ENCODE measurements at regions not wholly inside any gene's neighbourhood (a gene's known extent, or its start where the extent isn't known, plus 50 kb on each side); places are given as distances from the start of the nearest gene placed in this dataset.
"Not testable (repeated sequence)": the region's sequence is repeated elsewhere in the genome, so short reads cannot be mapped to it uniquely, and the experiment has no call there.

- TF ChIP-seq POLR2A (IDR thresholded peaks at IDR 0.05) = no peak
- no peak for TF ChIP-seq POLR2AphosphoS5 (IDR thresholded peaks at IDR 0.05)
- no peak for TF ChIP-seq EP300 (IDR thresholded peaks at IDR 0.05)
- TF ChIP-seq, protein P1, sequence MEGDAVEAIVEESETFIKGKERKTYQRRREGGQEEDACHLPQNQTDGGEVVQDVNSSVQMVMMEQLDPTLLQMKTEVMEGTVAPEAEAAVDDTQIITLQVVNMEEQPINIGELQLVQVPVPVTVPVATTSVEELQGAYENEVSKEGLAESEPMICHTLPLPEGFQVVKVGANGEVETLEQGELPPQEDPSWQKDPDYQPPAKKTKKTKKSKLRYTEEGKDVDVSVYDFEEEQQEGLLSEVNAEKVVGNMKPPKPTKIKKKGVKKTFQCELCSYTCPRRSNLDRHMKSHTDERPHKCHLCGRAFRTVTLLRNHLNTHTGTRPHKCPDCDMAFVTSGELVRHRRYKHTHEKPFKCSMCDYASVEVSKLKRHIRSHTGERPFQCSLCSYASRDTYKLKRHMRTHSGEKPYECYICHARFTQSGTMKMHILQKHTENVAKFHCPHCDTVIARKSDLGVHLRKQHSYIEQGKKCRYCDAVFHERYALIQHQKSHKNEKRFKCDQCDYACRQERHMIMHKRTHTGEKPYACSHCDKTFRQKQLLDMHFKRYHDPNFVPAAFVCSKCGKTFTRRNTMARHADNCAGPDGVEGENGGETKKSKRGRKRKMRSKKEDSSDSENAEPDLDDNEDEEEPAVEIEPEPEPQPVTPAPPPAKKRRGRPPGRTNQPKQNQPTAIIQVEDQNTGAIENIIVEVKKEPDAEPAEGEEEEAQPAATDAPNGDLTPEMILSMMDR (IDR thresholded peaks at IDR 0.05) = no peak
- DNase-seq (no peak), ATAC-seq (ENCODE audit: low FRiP score in 2 of 2) (no peak)
- Histone ChIP-seq H3K27ac (no peak overlapping the region), H3K4me1 (no peaks in the 10 kb centered on the region), H3K9me3 (no peaks in the 10 kb centered on the region), H3K27me3 (no peaks in the 10 kb centered on the region), H3K4me3 (no peak overlapping the region), H3K36me3 (no peaks in the 10 kb centered on the region)
- WGBS, 2 donors = 71 to 89% methylated on average over 2 of the region's 2 CpGs
Observed at GRCh38 chr2:142291969-142292368, 161.2 kb upstream of the LRP1B start.

DNA sequence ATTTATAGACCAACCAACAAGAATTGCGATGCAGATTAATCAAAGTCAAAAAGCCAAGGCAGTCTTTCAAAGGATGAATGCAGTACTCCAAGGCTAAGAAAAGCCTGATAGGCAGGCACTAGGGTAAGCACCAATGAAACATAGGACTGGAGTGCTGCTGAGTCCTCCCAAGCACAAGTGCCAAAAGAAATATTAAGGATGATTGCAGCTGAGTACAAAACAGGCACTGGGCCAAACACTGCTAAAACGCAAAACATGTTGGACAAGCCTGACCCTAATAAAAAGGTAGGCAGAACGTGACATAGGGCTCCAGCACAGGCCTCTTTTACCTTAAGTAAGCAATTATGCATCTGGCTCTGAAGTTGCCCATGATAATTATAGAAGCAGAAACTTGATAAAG, 160.1 kb upstream of the LRP1B start:
- Histone ChIP-seq H3K36me3 (no peaks in the 10 kb centered on the region), H3K27me3 (no peaks in the 10 kb centered on the region), H3K9me3 (no peaks in the 10 kb centered on the region), H3K4me3 (no peak overlapping the region), H3K27ac (no peak overlapping the region), H3K4me1 (no peaks in the 10 kb centered on the region)
- DNase-seq = no peak
- TF ChIP-seq, protein P1 (IDR thresholded peaks at IDR 0.05) = no peak
- no peak for TF ChIP-seq POLR2AphosphoS5 (IDR thresholded peaks at IDR 0.05)
- TF ChIP-seq POLR2A (IDR thresholded peaks at IDR 0.05) = no peak
- no peak for TF ChIP-seq EP300 (IDR thresholded peaks at IDR 0.05)
- ATAC-seq (ENCODE audit: low FRiP score in 2 of 2) = no peak
- 60% methylated on average over 3 of the region's 3 CpGs for WGBS, 2 donors

DNA sequence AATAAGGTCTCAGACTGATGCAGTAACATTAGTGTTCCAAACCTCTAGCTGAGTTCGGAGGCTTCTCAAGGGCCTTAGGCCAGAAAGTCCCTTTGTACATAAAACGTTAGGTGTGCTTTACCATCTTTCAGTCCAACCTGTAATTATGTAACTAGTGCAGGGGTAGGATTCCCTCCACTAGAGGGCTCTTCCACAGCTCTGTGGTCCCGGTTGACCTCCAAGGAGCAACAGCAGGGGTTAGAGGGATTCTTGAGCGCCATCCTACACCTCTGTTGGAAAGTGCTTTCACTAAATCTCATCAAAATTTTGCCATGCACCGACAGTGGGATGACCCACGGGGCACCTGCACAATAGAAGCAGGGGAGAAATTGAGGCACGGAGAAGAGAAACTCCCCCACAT, 155.8 kb upstream of the LRP1B start:
- ATAC-seq (ENCODE audit: low FRiP score in 2 of 2) (no peak), DNase-seq (no peak)
- Histone ChIP-seq H3K27me3 (no peaks in the 10 kb centered on the region), H3K4me3 (no peak overlapping the region), H3K4me1 (no peaks in the 10 kb centered on the region), H3K9me3 (no peaks in the 10 kb centered on the region), H3K36me3 (no peaks in the 10 kb centered on the region), H3K27ac (no peak overlapping the region)
- no peak for TF ChIP-seq POLR2AphosphoS5 (IDR thresholded peaks at IDR 0.05)
- TF ChIP-seq, protein P1 (IDR thresholded peaks at IDR 0.05) = peak in 1 of 6 experiments; percentile 10
- WGBS, 2 donors = 48 to 64% methylated on average over 7 of the region's 7 CpGs

GRCh38 chr2:142285480-142285879, 154.7 kb upstream of the LRP1B start:
- 80 to 83% methylated on average over 4 of the region's 4 CpGs for WGBS, 2 donors
- Histone ChIP-seq H3K27me3 (no peaks in the 10 kb centered on the region), H3K4me3 (no peak overlapping the region), H3K4me1 (no peaks in the 10 kb centered on the region), H3K36me3 (no peaks in the 10 kb centered on the region), H3K27ac (no peak overlapping the region), H3K9me3 (no peaks in the 10 kb centered on the region)
- DNase-seq (peak in 1 of 2 donors; percentile 8), ATAC-seq (ENCODE audit: low FRiP score in 2 of 2) (no peak)
- TF ChIP-seq POLR2A (IDR thresholded peaks at IDR 0.05) = no peak
- no peak for TF ChIP-seq EP300 (IDR thresholded peaks at IDR 0.05)

DNA sequence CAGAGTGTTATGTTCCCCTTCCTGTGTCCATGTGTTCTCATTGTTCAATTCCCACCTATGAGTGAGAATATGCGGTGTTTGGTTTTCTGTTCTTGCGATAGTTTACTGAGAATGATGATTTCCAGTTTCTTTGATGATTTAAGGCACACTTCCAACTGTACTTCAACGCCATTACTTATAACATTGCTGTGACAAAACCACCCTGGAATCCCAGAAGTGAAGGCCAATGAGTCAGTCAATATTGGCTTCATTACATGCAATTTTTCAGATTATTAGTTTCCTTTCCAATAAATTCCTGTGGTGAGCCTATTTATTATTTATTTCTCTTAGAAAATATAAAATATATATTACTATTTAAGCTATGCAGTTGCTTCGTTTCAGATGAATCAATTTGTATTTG, 153.5 kb upstream of the LRP1B start:
- H3K9me3 ChIP-seq; H3K36me3 ChIP-seq; H3K27ac ChIP-seq; ATAC-seq (ENCODE audit: low FRiP score in 2 of 2); DNase-seq; H3K4me1 ChIP-seq; H3K27me3 ChIP-seq; H3K4me3 ChIP-seq: not testable (repeated sequence)
- 81 to 82% methylated on average over 4 of the region's 4 CpGs for WGBS, 2 donors

- no peaks in the 10 kb centered on the region for H3K9me3 ChIP-seq
- no peak for DNase-seq
- no peaks in the 10 kb centered on the region for H3K36me3 ChIP-seq
- no peaks in the 10 kb centered on the region for H3K27me3 ChIP-seq
- no peak for ATAC-seq (ENCODE audit: low FRiP score in 2 of 2)
- H3K27ac ChIP-seq = no peak overlapping the region
- TF ChIP-seq, protein P1 (IDR thresholded peaks at IDR 0.05) = no peak
- TF ChIP-seq POLR2A (IDR thresholded peaks at IDR 0.05) = no peak
- TF ChIP-seq POLR2AphosphoS5 (IDR thresholded peaks at IDR 0.05) = no peak
- no peak for TF ChIP-seq EP300 (IDR thresholded peaks at IDR 0.05)
- no peak overlapping the region for H3K4me3 ChIP-seq
- no peaks in the 10 kb centered on the region for H3K4me1 ChIP-seq
- 75 to 83% methylated on average over 5 of the region's 5 CpGs for WGBS, 2 donors
Observed at GRCh38 chr2:142280831-142281230, 150.0 kb upstream of the LRP1B start.

Data from upper lobe of left lung (tissue), 6 donors.